PC-3 (cell line): ENCODE measurements at regions not wholly inside any gene's neighbourhood (a gene's known extent, or its start where the extent isn't known, plus 50 kb on each side); places are given as distances from the start of the nearest gene placed in this dataset.

ENCODE experiments used
- EZH2 ChIP-seq: fragments of 300-600 bp; sonication (generic); IDR thresholded peaks from one replicate; pipeline ENCODE4 v1.6.1; 2017; ENCODE audit warnings: antibody characterized with exemption, mild to moderate bottlenecking, low read length; ENCODE audit not compliant: unreplicated experiment
- TF ChIP-seq, protein P1 (sequence below): fragments of 300-600 bp; sonication (generic); conservative IDR thresholded peaks from 2 replicates; pipeline ENCODE4 v1.5.1; 2017; ENCODE audit warnings: antibody characterized with exemption, low read depth, mild to moderate bottlenecking, low read length

DNA sequence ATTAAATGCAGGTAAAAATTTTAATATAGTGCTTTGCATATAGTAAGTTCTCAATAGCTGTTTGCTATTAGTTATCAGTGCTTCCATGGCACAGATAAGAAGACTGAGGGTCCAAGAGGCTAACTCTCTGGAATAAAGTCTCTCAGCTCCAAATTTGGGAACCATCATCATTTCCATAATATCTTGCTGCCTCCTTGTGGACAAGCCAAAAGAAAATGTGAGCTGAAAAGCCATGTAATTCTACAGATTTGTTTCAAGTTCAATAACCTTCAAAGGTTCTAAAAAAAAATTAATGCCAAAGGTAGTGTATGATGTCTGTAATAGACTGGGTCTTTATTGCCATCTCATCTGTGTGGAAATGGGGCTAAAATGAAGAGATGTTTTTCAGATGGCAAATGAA, 136.9 kb upstream of the VCX start:
- TF ChIP-seq, protein P1, sequence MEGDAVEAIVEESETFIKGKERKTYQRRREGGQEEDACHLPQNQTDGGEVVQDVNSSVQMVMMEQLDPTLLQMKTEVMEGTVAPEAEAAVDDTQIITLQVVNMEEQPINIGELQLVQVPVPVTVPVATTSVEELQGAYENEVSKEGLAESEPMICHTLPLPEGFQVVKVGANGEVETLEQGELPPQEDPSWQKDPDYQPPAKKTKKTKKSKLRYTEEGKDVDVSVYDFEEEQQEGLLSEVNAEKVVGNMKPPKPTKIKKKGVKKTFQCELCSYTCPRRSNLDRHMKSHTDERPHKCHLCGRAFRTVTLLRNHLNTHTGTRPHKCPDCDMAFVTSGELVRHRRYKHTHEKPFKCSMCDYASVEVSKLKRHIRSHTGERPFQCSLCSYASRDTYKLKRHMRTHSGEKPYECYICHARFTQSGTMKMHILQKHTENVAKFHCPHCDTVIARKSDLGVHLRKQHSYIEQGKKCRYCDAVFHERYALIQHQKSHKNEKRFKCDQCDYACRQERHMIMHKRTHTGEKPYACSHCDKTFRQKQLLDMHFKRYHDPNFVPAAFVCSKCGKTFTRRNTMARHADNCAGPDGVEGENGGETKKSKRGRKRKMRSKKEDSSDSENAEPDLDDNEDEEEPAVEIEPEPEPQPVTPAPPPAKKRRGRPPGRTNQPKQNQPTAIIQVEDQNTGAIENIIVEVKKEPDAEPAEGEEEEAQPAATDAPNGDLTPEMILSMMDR, result peak; percentile 47; the same call in 1 of the 2 replicates
- TF ChIP-seq EZH2, result no peak
